K562 (cell line): ENCODE measurements at regions not wholly inside any gene's neighbourhood (a gene's known extent, or its start where the extent isn't known, plus 50 kb on each side); places are given as distances from the start of the nearest gene placed in this dataset.

Experiments used
- ATAC-seq: fragments of 200-7000 bp; cut with Tn5 transposase; 3 replicates; pipeline ENCODE4 v1.9.1; 2020; ENCODE audit warnings: moderate library complexity
- BruUV-seq: library from RNA; stranded (reverse); fragments of 400-500 nt; replicated peaks from 2 replicates; lab custom pipeline; 2021; lab: Mats Ljungman, UMichigan
- CTCF ChIA-PET: fragments of 300-600 bp; formaldehyde crosslinking; extraction: SDS; loops from one replicate; lab custom pipeline; 2021; ENCODE audit warnings: low intra/inter-chr PET ratio; lab: Yijun Ruan, JAX
- POLR2A ChIA-PET: fragments of 300-600, 350-650 bp; sonication (Branson Sonifier 250); formaldehyde crosslinking; extraction: SDS; loops from one replicate; lab custom pipeline; 2021; ENCODE audit warnings: antibody characterized with exemption, inconsistent platforms; lab: Yijun Ruan, JAX
- DNase-seq, 4 experiments: peaks; one replicate each; pipeline versions ENCODE4 v3.0.0 to v3.0.0-alpha.2; 2011 to 2018; ENCODE audit warnings: low spot score in 3 of 4, mixed read lengths in 3 of 4; ENCODE audit errors: extremely low read depth in 1 of 4
- FAIRE-seq: peaks from 2 replicates; lab custom pipeline; 2011; peaks lifted over from hg19 to GRCh38; lab: Jason Lieb, UNC
- H2AFZ ChIP-seq: 2 replicates; pipeline ENCODE4 v1.6.0; 2011; ENCODE audit warnings: low read depth, low read length, control low read depth, inconsistent platforms
- H3K27ac ChIP-seq: fragments of 200-600 bp; 3 replicates; pipeline ENCODE4 v1.8.0; 2011; ENCODE audit warnings: low read depth, mild to moderate bottlenecking, control low read depth, inconsistent platforms, low read length, moderate library complexity, mixed read lengths; ENCODE audit errors: extremely low read depth
- H3K27me3 ChIP-seq, 2 experiments: fragments of 300-600 bp in 1 of 2; 2 replicates in 1 of 2; 3 replicates in 1 of 2; pipeline versions ENCODE4 v1.6.0 to v1.8.0; 2011; ENCODE audit warnings: inconsistent platforms in 2 of 2, low read length in 2 of 2, mild to moderate bottlenecking in 1 of 2, mixed read lengths in 1 of 2, moderate library complexity in 1 of 2; ENCODE audit not compliant: control insufficient read depth in 2 of 2, insufficient read depth in 2 of 2
- H3K36me3 ChIP-seq: fragments of 300-600 bp; 3 replicates; pipeline ENCODE4 v1.8.0; 2011; ENCODE audit warnings: mild to moderate bottlenecking, low read length, inconsistent platforms; ENCODE audit not compliant: control insufficient read depth, insufficient read depth
- H3K4me1 ChIP-seq, 2 experiments: fragments of 200-600 bp in 1 of 2; replicated peaks in 1 of 2; 2 replicates in 1 of 2; 3 replicates in 1 of 2; pipeline versions ENCODE4 v1.5.1 to v1.8.0; 2011; ENCODE audit warnings: inconsistent platforms in 2 of 2, low read length in 2 of 2, mild to moderate bottlenecking in 1 of 2, mixed read lengths in 1 of 2, moderate library complexity in 1 of 2; ENCODE audit not compliant: control insufficient read depth in 2 of 2, insufficient read depth in 2 of 2
- H3K4me2 ChIP-seq: 2 replicates; pipeline ENCODE4 v1.6.1; 2011; ENCODE audit warnings: low read length, control low read depth, inconsistent platforms, mixed read lengths; ENCODE audit not compliant: insufficient read depth
- H3K4me3 ChIP-seq: fragments of 200-600 bp; sonication (generic), shearing (Covaris generic); 2 replicates; pipeline ENCODE4 v1.5.1; 2016; ENCODE audit warnings: control low read depth, inconsistent platforms
- H3K79me2 ChIP-seq: fragments of 200-600 bp; 3 replicates; pipeline ENCODE4 v1.8.0; 2011; ENCODE audit warnings: low read length, inconsistent platforms; ENCODE audit not compliant: control insufficient read depth, insufficient read depth
- H3K9ac ChIP-seq, 2 experiments: 2 replicates each; pipeline versions ENCODE4 v1.6.0 to v1.6.1; 2011; ENCODE audit warnings: low read depth in 2 of 2, low read length in 2 of 2, control low read depth in 1 of 2, inconsistent platforms in 1 of 2, mild to moderate bottlenecking in 1 of 2, mixed read lengths in 1 of 2; ENCODE audit not compliant: insufficient read depth in 1 of 2
- H3K9me1 ChIP-seq: one replicate; pipeline ENCODE4 v1.6.0; 2011; ENCODE audit warnings: inconsistent platforms, mild to moderate bottlenecking, low read length, moderate library complexity; ENCODE audit not compliant: control insufficient read depth, insufficient read depth
- H3K9me3 ChIP-seq: replicated peaks from 2 replicates; pipeline ENCODE4 v1.5.1; 2011; ENCODE audit warnings: low read depth, low read length, inconsistent platforms; ENCODE audit not compliant: control insufficient read depth, insufficient read depth
- H4K20me1 ChIP-seq: replicated peaks from 2 replicates; pipeline ENCODE4 v1.6.1; 2011; ENCODE audit warnings: low read length, inconsistent platforms, mixed read lengths; ENCODE audit not compliant: control insufficient read depth, insufficient read depth
- E2F6 ChIP-seq, 2 experiments: IDR thresholded peaks; 2 replicates each; pipeline ENCODE4 v1.6.1; 2011; ENCODE audit warnings: borderline replicate concordance in 1 of 2, control low read depth in 1 of 2, low read depth in 1 of 2, low read length in 1 of 2, mild to moderate bottlenecking in 1 of 2, mixed read lengths in 1 of 2, moderate library complexity in 1 of 2; ENCODE audit not compliant: insufficient read depth in 1 of 2, insufficient read length in 1 of 2, poor library complexity in 1 of 2, severe bottlenecking in 1 of 2; ENCODE audit errors: extremely low read depth in 1 of 2
- HNRNPL ChIP-seq: fragments of 200-400 bp; formaldehyde crosslinking; IDR thresholded peaks from 2 replicates; pipeline ENCODE4 v1.6.1; 2017; ENCODE audit warnings: low read depth, mild to moderate bottlenecking, low read length
- STAT5A ChIP-seq: IDR thresholded peaks from 2 replicates; pipeline ENCODE4 v1.6.1; 2012; ENCODE audit warnings: low read length, inconsistent platforms, borderline replicate concordance
- WGBS: fragments of 100-300 bp; shearing (Covaris generic); methylation state at CpG from one replicate; pipeline ENCODE4 v1.1.6; 2016; ENCODE audit warnings: low coverage, mixed read lengths; ENCODE audit not compliant: insufficient coverage; ENCODE audit errors: missing lambda C conversion rate; 5-methylcytosine and 5-hydroxymethylcytosine counted together
- in situ Hi-C: fragments of 300-500 bp; cut with MboI; formaldehyde crosslinking; loops from 4 replicates; pipeline ENCODE4 v1.15.0; 2018; ENCODE audit warnings: inconsistent platforms, mixed read lengths
- intact Hi-C: fragments of 100-400 bp; cut with micrococcal nuclease; formaldehyde crosslinking; loops from 2 replicates; pipeline ENCODE4 v1.14.2; 2022
- TF ChIP-seq, protein P1 (sequence below), 2 experiments: fragments of 450-650 bp in 1 of 2; sonication (generic) in 1 of 2; formaldehyde crosslinking; conservative IDR thresholded peaks; 2 replicates each; pipeline versions ENCODE4 v1.4.0 to v1.8.1; 2020 to 2022; ENCODE audit warnings: mild to moderate bottlenecking in 1 of 2, missing genetic modification reagents in 1 of 2
- TF ChIP-seq, protein P2 (sequence below), 3 experiments: IDR thresholded peaks in 2 of 3; conservative IDR thresholded peaks in 1 of 3; 2 replicates each; pipeline ENCODE4 v1.5.1; 2011 to 2012; ENCODE audit warnings: low read length in 3 of 3, mild to moderate bottlenecking in 3 of 3, control low read depth in 2 of 3, improper control_type of control experiment in 1 of 3, inconsistent platforms in 1 of 3, low read depth in 1 of 3, mixed read lengths in 1 of 3, moderate library complexity in 1 of 3; ENCODE audit not compliant: insufficient read depth in 2 of 3

GRCh38 chr1:60826320-60827094, 255.9 kb upstream of the NFIA start (continued):
- TF ChIP-seq, protein P1, sequence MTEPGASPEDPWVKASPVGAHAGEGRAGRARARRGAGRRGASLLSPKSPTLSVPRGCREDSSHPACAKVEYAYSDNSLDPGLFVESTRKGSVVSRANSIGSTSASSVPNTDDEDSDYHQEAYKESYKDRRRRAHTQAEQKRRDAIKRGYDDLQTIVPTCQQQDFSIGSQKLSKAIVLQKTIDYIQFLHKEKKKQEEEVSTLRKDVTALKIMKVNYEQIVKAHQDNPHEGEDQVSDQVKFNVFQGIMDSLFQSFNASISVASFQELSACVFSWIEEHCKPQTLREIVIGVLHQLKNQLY (CRISPR knock-in tag; conservative IDR thresholded peaks at IDR 0.05), result no peak
- TF ChIP-seq HNRNPL (no peak), E2F6 (IDR thresholded peaks at IDR 0.05; ENCODE audit: borderline replicate concordance in 1 of 2, extremely low read depth in 1 of 2, insufficient read depth in 1 of 2, insufficient read length in 1 of 2, low read depth in 1 of 2, low read length in 1 of 2, poor library complexity in 1 of 2, severe bottlenecking in 1 of 2) (no peak)
- TF ChIP-seq, all 486 proteins: peak for 0

DNA sequence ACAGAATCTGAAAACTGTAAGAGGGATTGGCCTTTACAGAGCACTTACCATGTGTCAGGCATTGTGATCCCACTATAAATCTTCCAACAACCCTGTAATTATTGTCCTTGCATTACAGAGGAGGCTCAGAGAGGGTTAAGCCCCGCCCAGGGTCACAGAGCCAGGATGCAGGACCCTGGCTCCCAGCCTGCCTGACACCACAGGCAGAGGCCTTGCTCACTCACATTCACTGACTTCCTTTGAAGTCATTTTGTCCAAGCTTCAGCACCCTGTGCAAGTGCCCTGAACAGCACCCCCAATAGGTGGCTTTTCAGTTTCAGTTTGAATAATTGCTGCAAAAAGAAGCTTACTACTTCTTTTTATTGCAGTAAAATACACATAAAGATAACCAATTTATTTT, 256.8 kb upstream of the NFIA start:
- H4K20me1 ChIP-seq, result no peaks in the 10 kb centered on the region
- H3K4me1 ChIP-seq, result no peaks in the 10 kb centered on the region
- no peak overlapping the region for H3K27ac ChIP-seq
- DNase-seq (no peak), ATAC-seq (peak; percentile 67), FAIRE-seq (no peak)
- H3K79me2 ChIP-seq, result no peaks in the 10 kb centered on the region
- ChIA-PET CTCF (no interaction called here), POLR2A (no interaction called here)
- H2AFZ ChIP-seq, result no peak overlapping the region
- no peaks in the 10 kb centered on the region for H3K9me3 ChIP-seq
- H3K9ac ChIP-seq, result no peak overlapping the region
- intact Hi-C loops, result no loop called here
- no peaks in the 10 kb centered on the region for H3K27me3 ChIP-seq
- no peak for TF ChIP-seq STAT5A
- TF ChIP-seq, protein P2, sequence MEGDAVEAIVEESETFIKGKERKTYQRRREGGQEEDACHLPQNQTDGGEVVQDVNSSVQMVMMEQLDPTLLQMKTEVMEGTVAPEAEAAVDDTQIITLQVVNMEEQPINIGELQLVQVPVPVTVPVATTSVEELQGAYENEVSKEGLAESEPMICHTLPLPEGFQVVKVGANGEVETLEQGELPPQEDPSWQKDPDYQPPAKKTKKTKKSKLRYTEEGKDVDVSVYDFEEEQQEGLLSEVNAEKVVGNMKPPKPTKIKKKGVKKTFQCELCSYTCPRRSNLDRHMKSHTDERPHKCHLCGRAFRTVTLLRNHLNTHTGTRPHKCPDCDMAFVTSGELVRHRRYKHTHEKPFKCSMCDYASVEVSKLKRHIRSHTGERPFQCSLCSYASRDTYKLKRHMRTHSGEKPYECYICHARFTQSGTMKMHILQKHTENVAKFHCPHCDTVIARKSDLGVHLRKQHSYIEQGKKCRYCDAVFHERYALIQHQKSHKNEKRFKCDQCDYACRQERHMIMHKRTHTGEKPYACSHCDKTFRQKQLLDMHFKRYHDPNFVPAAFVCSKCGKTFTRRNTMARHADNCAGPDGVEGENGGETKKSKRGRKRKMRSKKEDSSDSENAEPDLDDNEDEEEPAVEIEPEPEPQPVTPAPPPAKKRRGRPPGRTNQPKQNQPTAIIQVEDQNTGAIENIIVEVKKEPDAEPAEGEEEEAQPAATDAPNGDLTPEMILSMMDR (IDR thresholded peaks at IDR 0.05 in 2 of 3, conservative IDR thresholded peaks at IDR 0.05 in 1 of 3; ENCODE audit: insufficient read depth in 2 of 3, low read depth in 1 of 3, low read length in 3 of 3), result peak in 2 of 3 experiments; percentile 17 to 24; a peak in 1 of 6 replicates
- no peaks in the 10 kb centered on the region for H3K9me1 ChIP-seq
- BruUV-seq, result no TSS peak
- H3K4me2 ChIP-seq, result no peak overlapping the region
- no peaks in the 10 kb centered on the region for H3K36me3 ChIP-seq
- 0% methylated on average over 1 of the region's 1 CpG for WGBS
- in situ Hi-C loops, result no loop called here
- H3K4me3 ChIP-seq, result no peak overlapping the region
